ENCODE measurements at regions not wholly inside any gene's neighbourhood (a gene's known extent, or its start where the extent isn't known, plus 50 kb on each side); places are given as distances from the start of the nearest gene placed in this dataset.

- TF ChIP-seq POLR2A (IDR thresholded peaks at IDR 0.05) (no peak), CTCF (IDR thresholded peaks at IDR 0.05) (no peak)
Observed at GRCh38 chr10:110411047-110411410, 86.7 kb upstream of the DUSP5 start.
